GM23248 (cell line): ENCODE measurements at regions not wholly inside any gene's neighbourhood (a gene's known extent, or its start where the extent isn't known, plus 50 kb on each side); places are given as distances from the start of the nearest gene placed in this dataset.
"Not testable (repeated sequence)": the region's sequence is repeated elsewhere in the genome, so short reads cannot be mapped to it uniquely, and the experiment has no call there.

Experiments
- DNase-seq: peaks from one replicate; pipeline ENCODE4 v3.0.0-alpha.2; 2015
- H2AFZ ChIP-seq: fragments of 200-600 bp; sonication (generic); 2 replicates; pipeline ENCODE4 v1.6.1; 2016; ENCODE audit warnings: antibody characterized with exemption
- H3F3A ChIP-seq: fragments of 200-600 bp; sonication (generic); 2 replicates; pipeline ENCODE4 v1.6.1; 2016; ENCODE audit warnings: mild to moderate bottlenecking, antibody characterized with exemption, mixed run types; ENCODE audit not compliant: insufficient read depth
- H3K27ac ChIP-seq: fragments of 200-600 bp; sonication (generic); 2 replicates; pipeline ENCODE4 v1.5.1; 2016; ENCODE audit warnings: mild to moderate bottlenecking
- H3K27me3 ChIP-seq: fragments of 200-600 bp; sonication (generic); replicated peaks from 2 replicates; pipeline ENCODE4 v1.6.1; 2016; ENCODE audit warnings: mild to moderate bottlenecking; ENCODE audit not compliant: insufficient read depth
- H3K36me3 ChIP-seq: fragments of 200-600 bp; sonication (generic); 2 replicates; pipeline ENCODE4 v1.6.1; 2016; ENCODE audit warnings: low read depth, mild to moderate bottlenecking
- H3K4me1 ChIP-seq: fragments of 200-600 bp; sonication (generic); 2 replicates; pipeline ENCODE4 v1.6.1; 2016; ENCODE audit warnings: mild to moderate bottlenecking; ENCODE audit not compliant: insufficient read depth
- H3K4me2 ChIP-seq: fragments of 200-600 bp; sonication (generic); one replicate; pipeline ENCODE4 v1.6.1; 2016; ENCODE audit warnings: mild to moderate bottlenecking; ENCODE audit not compliant: unreplicated experiment
- H3K4me3 ChIP-seq: fragments of 200-600 bp; sonication (generic); 2 replicates; pipeline ENCODE4 v1.5.1; 2016; ENCODE audit warnings: mild to moderate bottlenecking
- H3K79me2 ChIP-seq: fragments of 200-600 bp; sonication (generic); 2 replicates; pipeline ENCODE4 v1.6.1; 2016; ENCODE audit warnings: mild to moderate bottlenecking; ENCODE audit not compliant: insufficient read depth
- H3K9ac ChIP-seq: fragments of 200-600 bp; sonication (generic); 2 replicates; pipeline ENCODE4 v1.6.1; 2016; ENCODE audit warnings: mild to moderate bottlenecking
- H3K9me2 ChIP-seq: fragments of 200-600 bp; sonication (generic); 2 replicates; pipeline ENCODE4 v1.6.1; 2016; ENCODE audit warnings: mixed run types, mild to moderate bottlenecking, moderate library complexity; ENCODE audit not compliant: insufficient read depth
- H3K9me3 ChIP-seq: fragments of 200-600 bp; sonication (generic); one replicate; pipeline ENCODE4 v1.6.1; 2017; ENCODE audit warnings: low read depth
- H4K20me1 ChIP-seq: fragments of 200-600 bp; sonication (generic); 2 replicates; pipeline ENCODE4 v1.6.0; 2016; ENCODE audit not compliant: insufficient read depth
- EZH2 ChIP-seq: fragments of 200-600 bp; sonication (generic); IDR thresholded peaks from 2 replicates; pipeline ENCODE4 v1.6.1; 2018; ENCODE audit warnings: antibody characterized with exemption, mild to moderate bottlenecking; ENCODE audit not compliant: insufficient read depth, poor library complexity, severe bottlenecking
- EZH2phosphoT487 ChIP-seq: fragments of 200-600 bp; sonication (generic); IDR thresholded peaks from 2 replicates; pipeline ENCODE4 v1.6.1; 2018; ENCODE audit warnings: antibody characterized with exemption, moderate library complexity, mild to moderate bottlenecking, low read depth; ENCODE audit not compliant: insufficient read depth
- WGBS, 2 experiments: methylation state at CpG; one replicate each; pipeline ENCODE4 v1.1.6; 2015 to 2017; ENCODE audit warnings: low lambda C conversion rate in 2 of 2, low coverage in 1 of 2; ENCODE audit errors: missing lambda C conversion rate in 2 of 2; 5-methylcytosine and 5-hydroxymethylcytosine counted together
- in situ Hi-C: fragments of 300-500 bp; cut with MboI; formaldehyde crosslinking; loops from 2 replicates; pipeline ENCODE4 v1.15.0; 2020

DNA sequence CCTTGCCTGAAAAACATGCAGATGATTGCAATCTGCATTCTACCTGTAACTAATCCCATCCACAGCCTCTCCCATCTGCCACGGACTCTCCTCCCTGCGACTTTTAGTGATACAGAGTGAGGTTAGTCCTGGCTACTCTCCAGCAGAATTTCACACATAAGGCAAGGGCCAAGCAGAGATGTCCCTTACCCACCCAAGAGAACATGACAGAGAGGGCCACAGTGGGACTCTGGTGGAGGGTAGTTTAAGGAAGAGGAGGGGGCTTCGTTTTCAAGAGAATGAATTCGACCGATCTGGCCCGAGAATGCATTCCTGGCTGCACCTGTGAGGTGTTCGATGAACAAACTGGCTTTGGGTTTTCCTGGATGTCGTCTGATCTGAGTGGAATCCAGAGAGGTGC is 87.5 kb upstream of the SIM2 start:
- no peak for DNase-seq
- no peak overlapping the region for H3K4me3 ChIP-seq
- H3K4me1 ChIP-seq = no peaks in the 10 kb centered on the region
- H3K9ac ChIP-seq = no peak overlapping the region
- H3K27me3 ChIP-seq = peaks cover 67% of the 10 kb centered on the region
- H3K36me3 ChIP-seq = no peaks in the 10 kb centered on the region
- TF ChIP-seq EZH2phosphoT487 = no peak
- no peak for TF ChIP-seq EZH2
- no peak overlapping the region for H3K4me2 ChIP-seq
- H2AFZ ChIP-seq = no peak overlapping the region
- H3K79me2 ChIP-seq = no peaks in the 10 kb centered on the region
- H3K27ac ChIP-seq = no peak overlapping the region
- H3K9me2 ChIP-seq = no peaks in the 10 kb centered on the region
- H3F3A ChIP-seq = no peaks in the 10 kb centered on the region
- in situ Hi-C loops = no loop called here
- H4K20me1 ChIP-seq = no peaks in the 10 kb centered on the region
- no peaks in the 10 kb centered on the region for H3K9me3 ChIP-seq
- WGBS, 2 experiments = 43 to 50% methylated on average over 8 of the region's 8 CpGs

DNA sequence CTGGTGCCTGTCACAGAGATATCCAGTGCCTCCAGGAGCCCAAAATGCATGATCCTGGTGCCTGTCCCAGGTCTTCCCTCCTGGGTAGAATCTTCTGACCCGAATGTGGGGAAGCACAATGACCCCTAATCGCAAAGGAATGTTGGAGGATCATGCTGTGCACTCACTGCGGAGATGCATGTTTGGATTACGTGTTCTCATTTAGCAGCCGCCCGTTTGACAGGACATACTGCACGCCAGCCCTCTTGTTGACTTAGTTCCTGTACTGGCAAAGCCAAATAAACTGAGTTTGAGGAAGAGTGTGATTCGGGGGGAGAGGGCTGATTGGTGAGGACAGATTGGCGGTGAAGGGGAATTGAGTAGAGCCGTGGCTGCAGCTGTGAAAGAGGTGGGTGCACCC is 85.9 kb upstream of the SIM2 start:
- no peak for TF ChIP-seq EZH2
- no peak for TF ChIP-seq EZH2phosphoT487
- Histone ChIP-seq H3K4me3 (no peak overlapping the region), H3K9ac (no peak overlapping the region), H3K27me3 (peaks cover 57% of the 10 kb centered on the region), H3K27ac (no peak overlapping the region), H4K20me1 (no peaks in the 10 kb centered on the region), H3K4me2 (no peak overlapping the region), H3K36me3 (no peaks in the 10 kb centered on the region), H3K9me2 (no peaks in the 10 kb centered on the region), H3K4me1 (no peaks in the 10 kb centered on the region), H3K79me2 (no peaks in the 10 kb centered on the region), H3F3A (no peaks in the 10 kb centered on the region), H2AFZ (no peak overlapping the region), H3K9me3 (no peaks in the 10 kb centered on the region)
- in situ Hi-C loops = no loop called here
- WGBS, 2 experiments = 34 to 36% methylated on average over 10 of the region's 10 CpGs
- peak; percentile 46 for DNase-seq

DNA sequence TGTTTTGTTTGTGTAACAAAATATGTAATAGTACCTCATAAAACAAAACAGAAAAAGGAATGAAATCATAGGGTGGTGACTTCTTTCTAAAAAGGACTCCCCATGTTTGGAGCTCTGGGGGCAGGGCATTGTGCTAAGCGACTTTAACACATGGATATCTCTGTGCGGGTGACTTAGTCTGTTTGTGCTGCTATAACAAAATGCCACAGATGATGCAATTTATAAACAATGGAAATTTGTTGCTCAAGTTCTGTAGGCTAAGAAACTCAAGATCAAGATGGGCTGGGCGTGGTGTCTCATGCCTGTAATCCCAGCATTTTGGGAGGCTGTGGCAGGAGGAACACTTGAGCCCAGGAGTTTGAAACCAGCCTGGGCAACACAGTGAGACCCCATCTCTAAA is 85.4 kb upstream of the SIM2 start:
- Histone ChIP-seq H3K79me2 (no peaks in the 10 kb centered on the region), H3K4me2 (no peak overlapping the region), H3K4me1 (no peaks in the 10 kb centered on the region), H3K9me2 (no peaks in the 10 kb centered on the region), H3K4me3 (no peak overlapping the region), H3F3A (no peaks in the 10 kb centered on the region), H3K9me3 (no peaks in the 10 kb centered on the region), H3K36me3 (no peaks in the 10 kb centered on the region), H3K27me3 (peaks cover 52% of the 10 kb centered on the region), H2AFZ (no peak overlapping the region), H3K27ac (no peak overlapping the region), H3K9ac (no peak overlapping the region), H4K20me1 (no peaks in the 10 kb centered on the region)
- 46 to 62% methylated on average over 3 of the region's 3 CpGs for WGBS, 2 experiments
- TF ChIP-seq EZH2 = no peak
- no peak for TF ChIP-seq EZH2phosphoT487
- in situ Hi-C loops = no loop called here
- no peak for DNase-seq

DNA sequence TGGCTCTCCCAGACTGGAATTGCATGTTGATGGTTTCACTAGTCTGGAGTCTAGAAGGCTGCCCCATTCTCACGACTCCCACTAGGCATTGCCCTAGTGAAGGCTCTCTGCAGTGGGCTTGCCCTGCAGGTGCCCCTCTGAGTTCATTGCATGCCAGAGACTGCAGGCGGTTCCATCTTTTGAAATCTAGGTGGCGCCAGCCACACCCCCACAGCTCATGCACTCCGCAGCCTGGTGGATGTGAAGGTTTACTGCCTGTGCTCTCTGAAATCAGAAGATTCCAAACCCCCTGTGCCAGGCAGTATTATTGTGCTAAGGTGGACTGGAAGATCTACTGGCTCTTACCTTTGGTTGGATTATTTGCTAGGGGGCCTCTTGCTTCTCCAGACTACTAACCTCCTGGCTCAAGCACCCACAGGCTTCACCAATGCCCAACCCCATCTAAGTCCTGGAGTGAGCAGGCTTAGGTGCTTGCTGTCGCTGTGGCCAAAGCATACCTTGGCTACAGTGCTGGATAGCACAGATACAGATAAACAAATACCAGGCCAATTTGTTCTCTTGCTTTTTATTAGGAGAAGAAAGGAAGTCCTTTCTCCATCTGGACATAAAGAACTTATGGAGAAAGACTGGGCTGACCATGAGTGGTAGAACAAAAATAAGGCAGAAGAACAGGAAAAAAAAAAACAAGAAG is 83.5 kb upstream of the SIM2 start:
- Histone ChIP-seq H3K4me2 (no peak overlapping the region), H3K27ac (no peak overlapping the region), H4K20me1 (no peaks in the 10 kb centered on the region), H2AFZ (no peak overlapping the region), H3K9ac (no peak overlapping the region), H3K79me2 (no peaks in the 10 kb centered on the region), H3K4me3 (no peak overlapping the region), H3F3A (no peaks in the 10 kb centered on the region), H3K9me3 (no peaks in the 10 kb centered on the region), H3K36me3 (no peaks in the 10 kb centered on the region), H3K4me1 (no peaks in the 10 kb centered on the region), H3K9me2 (no peaks in the 10 kb centered on the region), H3K27me3 (peaks cover 48% of the 10 kb centered on the region)
- no peak for TF ChIP-seq EZH2phosphoT487
- TF ChIP-seq EZH2 = no peak
- DNase-seq = no peak
- 33 to 44% methylated on average over 5 of the region's 5 CpGs for WGBS, 2 experiments
- in situ Hi-C loops = no loop called here

DNA sequence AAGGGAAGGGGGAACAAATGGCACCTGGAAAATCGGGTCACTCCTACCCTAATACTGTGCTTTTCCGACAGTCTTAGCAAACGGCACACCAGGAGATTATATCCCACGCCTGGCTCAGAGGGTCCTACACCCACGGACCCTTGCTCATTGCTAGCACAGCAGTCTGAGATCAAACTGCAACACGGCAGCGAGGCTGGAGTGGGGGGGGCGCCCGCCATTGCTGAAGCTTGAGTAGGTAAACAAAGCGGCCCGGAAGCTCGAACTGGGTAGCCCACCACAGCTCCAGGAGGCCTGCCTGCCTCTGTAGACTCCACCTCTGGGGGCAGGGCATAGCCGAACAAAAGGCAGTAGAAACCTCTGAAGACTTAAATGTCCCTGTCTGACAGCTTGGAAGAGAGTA is 82.1 kb upstream of the SIM2 start:
- in situ Hi-C loops, H3K4me1 ChIP-seq, H2AFZ ChIP-seq, H3K79me2 ChIP-seq, H3K27ac ChIP-seq, H3F3A ChIP-seq, DNase-seq, H3K4me2 ChIP-seq, H4K20me1 ChIP-seq, H3K9me2 ChIP-seq, H3K9ac ChIP-seq, H3K4me3 ChIP-seq, H3K36me3 ChIP-seq, H3K9me3 ChIP-seq: not testable (repeated sequence)
- WGBS, 2 experiments = 65 to 71% methylated on average over 13 of the region's 13 CpGs
- H3K27me3 ChIP-seq = peaks cover 37% of the 10 kb centered on the region

DNA sequence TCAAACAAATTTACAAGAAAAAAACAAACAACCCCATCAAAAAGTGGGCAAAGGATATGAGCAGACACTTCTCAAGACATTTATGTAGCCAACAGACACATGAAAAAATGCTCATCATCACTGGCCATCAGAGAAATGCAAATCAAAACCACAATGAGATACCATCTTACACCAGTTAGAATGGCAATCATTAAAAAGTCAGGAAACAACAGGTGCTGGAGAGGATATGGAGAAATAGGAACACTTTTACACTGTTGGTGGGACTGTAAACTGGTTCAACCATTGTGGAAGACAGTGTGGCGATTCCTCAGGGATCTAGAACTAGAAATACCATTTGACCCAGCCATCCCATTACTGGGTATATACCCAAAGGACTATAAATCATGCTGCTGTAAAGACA is 77.1 kb upstream of the SIM2 start:
- H3K36me3 ChIP-seq, H3K9me2 ChIP-seq, DNase-seq, in situ Hi-C loops, H3K27ac ChIP-seq, H3K27me3 ChIP-seq, H3K4me3 ChIP-seq, H4K20me1 ChIP-seq, H3K79me2 ChIP-seq, H3K4me1 ChIP-seq, H2AFZ ChIP-seq, H3K9ac ChIP-seq, H3K9me3 ChIP-seq, H3K4me2 ChIP-seq, H3F3A ChIP-seq: not testable (repeated sequence)
- 0% methylated on average over 1 of the region's 1 CpG; no CpG with 5 or more reads in 1 of the 2 experiments for WGBS, 2 experiments
